ENCODE measurements at regions not wholly inside any gene's neighbourhood (a gene's known extent, or its start where the extent isn't known, plus 50 kb on each side); places are given as distances from the start of the nearest gene placed in this dataset.

DNA sequence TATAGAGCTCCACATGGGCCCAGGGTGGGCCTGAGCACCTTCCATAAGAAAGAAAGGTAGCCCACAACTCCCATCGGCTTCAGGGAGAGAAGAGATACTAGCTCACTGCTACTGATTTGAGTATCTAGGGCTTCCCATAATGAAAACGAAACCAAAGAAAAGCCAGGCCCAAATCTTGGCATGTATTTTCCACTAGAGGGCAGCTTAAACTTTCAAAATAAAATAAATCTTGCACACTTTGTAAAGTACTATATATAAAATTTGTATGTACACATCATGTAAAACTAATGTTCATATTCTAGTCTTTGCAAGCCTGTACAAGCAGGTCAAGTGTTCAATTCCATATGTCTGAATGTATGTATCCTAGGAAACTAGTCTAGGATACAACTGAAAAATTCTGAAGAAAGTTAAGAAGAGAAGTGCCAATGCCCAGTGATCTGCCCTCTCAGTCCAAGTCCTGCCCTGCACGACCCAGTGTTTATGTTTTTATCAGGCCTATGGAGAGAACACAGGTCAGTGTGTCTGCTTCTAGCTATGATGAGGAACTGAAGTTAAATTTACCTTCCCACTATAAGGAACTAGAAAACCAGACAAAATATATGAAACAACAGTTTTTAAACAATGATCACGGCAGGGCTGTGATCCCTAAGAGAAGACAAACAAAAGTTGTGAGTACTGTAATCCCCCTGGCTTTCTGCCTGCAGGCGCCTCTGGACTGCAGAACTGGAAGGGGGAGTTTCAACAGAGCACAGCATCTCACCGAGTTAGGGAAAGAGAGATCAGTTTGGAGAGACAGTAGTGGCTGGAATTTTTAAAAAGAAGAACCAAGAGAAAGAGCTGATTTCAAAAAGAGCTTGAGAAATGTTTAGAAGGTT lies 475.7 kb downstream of the UQCRFS1 start:
- no peaks in the 10 kb centered on the region for H3K36me3 ChIP-seq
- H3K27ac ChIP-seq = peak overlapping the region in 3 of 4 donors; percentile 34 to 52 (median 50)
- no peaks in the 10 kb centered on the region for H3K9me3 ChIP-seq
- peaks cover 0 to 22% (median 16%) of the 10 kb centered on the region in 4 donors for H3K4me1 ChIP-seq
- H3K4me3 ChIP-seq = peak overlapping the region in 1 of 4 donors; percentile 10
- H3K27me3 ChIP-seq = no peaks in the 10 kb centered on the region
- DNase-seq = no peak
- TF ChIP-seq, protein P1, sequence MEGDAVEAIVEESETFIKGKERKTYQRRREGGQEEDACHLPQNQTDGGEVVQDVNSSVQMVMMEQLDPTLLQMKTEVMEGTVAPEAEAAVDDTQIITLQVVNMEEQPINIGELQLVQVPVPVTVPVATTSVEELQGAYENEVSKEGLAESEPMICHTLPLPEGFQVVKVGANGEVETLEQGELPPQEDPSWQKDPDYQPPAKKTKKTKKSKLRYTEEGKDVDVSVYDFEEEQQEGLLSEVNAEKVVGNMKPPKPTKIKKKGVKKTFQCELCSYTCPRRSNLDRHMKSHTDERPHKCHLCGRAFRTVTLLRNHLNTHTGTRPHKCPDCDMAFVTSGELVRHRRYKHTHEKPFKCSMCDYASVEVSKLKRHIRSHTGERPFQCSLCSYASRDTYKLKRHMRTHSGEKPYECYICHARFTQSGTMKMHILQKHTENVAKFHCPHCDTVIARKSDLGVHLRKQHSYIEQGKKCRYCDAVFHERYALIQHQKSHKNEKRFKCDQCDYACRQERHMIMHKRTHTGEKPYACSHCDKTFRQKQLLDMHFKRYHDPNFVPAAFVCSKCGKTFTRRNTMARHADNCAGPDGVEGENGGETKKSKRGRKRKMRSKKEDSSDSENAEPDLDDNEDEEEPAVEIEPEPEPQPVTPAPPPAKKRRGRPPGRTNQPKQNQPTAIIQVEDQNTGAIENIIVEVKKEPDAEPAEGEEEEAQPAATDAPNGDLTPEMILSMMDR (IDR thresholded peaks at IDR 0.05) = peak in 2 of 4 experiments; percentile 41 to 58
- no peak for TF ChIP-seq POLR2A (IDR thresholded peaks at IDR 0.05)
- intact Hi-C loops (cut with DNase I) = loop anchor here (2.0 kb wide), 2 partner anchors 142 to 526 kb away; no protein-coding TSS in a partner anchor
- 10 to 33% methylated on average over 6 of the region's 6 CpGs for WGBS, 2 donors

DNA sequence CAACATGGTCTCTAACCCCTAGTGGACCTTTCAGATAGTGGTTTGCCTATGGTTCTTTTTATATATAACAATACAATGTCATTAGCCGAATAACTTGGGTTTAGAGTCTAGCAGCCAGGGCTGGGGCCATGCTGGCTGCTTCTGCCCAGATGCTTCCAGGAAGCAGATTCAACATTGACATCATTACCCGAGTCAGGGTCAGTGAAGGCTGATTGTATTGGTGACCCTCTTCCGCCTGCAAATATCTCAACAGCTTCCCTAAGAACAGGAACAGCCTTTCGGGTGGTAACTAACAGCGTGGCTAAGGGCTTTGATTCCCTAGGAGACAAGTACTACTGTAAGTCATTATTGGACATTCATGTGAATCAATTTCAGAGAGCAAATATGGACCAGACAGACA lies 476.4 kb downstream of the UQCRFS1 start:
- H3K9me3 ChIP-seq = no peaks in the 10 kb centered on the region
- H3K36me3 ChIP-seq = no peaks in the 10 kb centered on the region
- DNase-seq = no peak
- no peak overlapping the region for H3K4me3 ChIP-seq
- peak overlapping the region in 3 of 4 donors; percentile 34 to 52 (median 50) for H3K27ac ChIP-seq
- no peaks in the 10 kb centered on the region for H3K27me3 ChIP-seq
- no peak for TF ChIP-seq POLR2AphosphoS5 (IDR thresholded peaks at IDR 0.05)
- TF ChIP-seq POLR2A (IDR thresholded peaks at IDR 0.05) = no peak
- no peak for TF ChIP-seq EP300 (IDR thresholded peaks at IDR 0.05)
- TF ChIP-seq, protein P1 (IDR thresholded peaks at IDR 0.05) = no peak
- intact Hi-C loops (cut with DNase I) = loop anchor here (2.0 kb wide), 2 partner anchors 142 to 526 kb away; no protein-coding TSS in a partner anchor
- 84 to 87% methylated on average over 5 of the region's 5 CpGs for WGBS, 2 donors
- peaks cover 0 to 22% (median 16%) of the 10 kb centered on the region in 4 donors for H3K4me1 ChIP-seq

DNA sequence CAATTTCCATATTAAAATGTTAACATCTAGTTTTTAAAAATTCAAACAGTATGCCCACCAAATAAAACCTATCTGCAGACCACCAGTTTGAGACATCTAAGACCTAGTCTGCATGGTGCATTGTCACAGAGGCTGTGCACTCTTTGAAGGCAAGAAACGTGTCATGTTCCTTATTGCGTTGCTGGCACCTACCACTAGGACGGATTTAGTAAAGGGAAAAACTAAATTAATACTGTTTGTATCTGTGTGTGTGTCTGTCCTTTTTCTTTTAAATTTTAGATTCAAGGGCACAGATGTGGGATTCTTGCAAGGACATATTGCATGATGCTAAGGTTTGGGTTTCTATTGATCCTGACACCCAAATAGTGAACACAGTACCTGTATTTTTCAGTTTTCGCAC lies 481.4 kb downstream of the UQCRFS1 start:
- no peaks in the 10 kb centered on the region for H3K9me3 ChIP-seq
- H3K4me1 ChIP-seq = peaks cover 0 to 19% (median 11%) of the 10 kb centered on the region in 4 donors
- no peak overlapping the region for H3K4me3 ChIP-seq
- H3K27me3 ChIP-seq = peaks cover 8 to 32% (median 19%) of the 10 kb centered on the region in 3 donors
- intact Hi-C loops (cut with DNase I) = no loop called here
- TF ChIP-seq, protein P1 (IDR thresholded peaks at IDR 0.05) = no peak
- TF ChIP-seq POLR2A (IDR thresholded peaks at IDR 0.05) = no peak
- no peak for TF ChIP-seq EP300 (IDR thresholded peaks at IDR 0.05)
- no peak for TF ChIP-seq POLR2AphosphoS5 (IDR thresholded peaks at IDR 0.05)
- no peak for DNase-seq
- WGBS, 2 donors = 59 to 80% methylated on average over 4 of the region's 4 CpGs
- H3K36me3 ChIP-seq = no peaks in the 10 kb centered on the region
- H3K27ac ChIP-seq = no peak overlapping the region

DNA sequence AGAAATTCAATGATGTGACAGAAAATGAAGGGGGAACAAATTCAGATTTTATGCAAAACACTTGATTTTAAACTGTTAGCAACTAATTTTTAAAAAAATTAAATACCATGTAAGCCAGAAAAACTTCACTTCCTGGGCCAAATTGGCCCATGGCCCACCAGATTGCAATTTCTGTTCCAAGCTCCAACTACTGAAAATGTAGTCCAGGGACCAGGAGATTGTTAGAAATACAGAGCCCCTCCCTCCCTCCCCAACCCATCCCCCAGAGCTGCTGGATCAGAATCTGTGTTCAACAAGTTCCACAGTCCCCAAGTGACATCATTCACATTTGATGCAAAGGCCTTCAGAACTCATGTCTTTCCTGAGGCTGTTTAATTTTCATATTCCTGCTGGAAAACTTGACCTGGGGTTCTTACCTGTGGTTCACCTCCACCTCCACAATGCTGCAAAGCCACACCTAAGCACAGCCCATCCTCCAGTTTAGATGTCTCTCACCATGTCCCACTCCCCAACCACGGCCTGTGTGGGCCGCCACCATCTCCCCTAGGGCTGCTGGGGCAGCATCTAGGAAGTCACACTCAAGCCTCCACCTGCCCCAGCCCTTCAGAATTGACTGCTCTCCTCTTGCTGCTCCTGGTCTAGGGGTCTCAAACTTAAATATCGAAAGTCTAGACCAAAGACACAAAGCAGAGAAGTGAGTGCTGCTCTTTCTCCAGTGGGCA lies 482.0 kb downstream of the UQCRFS1 start:
- H3K4me1 ChIP-seq = peaks cover 0 to 14% (median 8%) of the 10 kb centered on the region in 4 donors
- H3K9me3 ChIP-seq = no peaks in the 10 kb centered on the region
- WGBS, 2 donors = 72 to 91% methylated on average over 3 of the region's 3 CpGs
- intact Hi-C loops (cut with DNase I) = no loop called here
- H3K27me3 ChIP-seq = peaks cover 8 to 36% (median 19%) of the 10 kb centered on the region in 3 donors
- no peaks in the 10 kb centered on the region for H3K36me3 ChIP-seq
- no peak for DNase-seq
- no peak overlapping the region for H3K27ac ChIP-seq
- TF ChIP-seq, protein P1 (IDR thresholded peaks at IDR 0.05) = no peak
- no peak for TF ChIP-seq POLR2AphosphoS5 (IDR thresholded peaks at IDR 0.05)
- no peak for TF ChIP-seq POLR2A (IDR thresholded peaks at IDR 0.05)
- TF ChIP-seq EP300 (IDR thresholded peaks at IDR 0.05) = no peak
- H3K4me3 ChIP-seq = no peak overlapping the region

Data from sigmoid colon (tissue), 6 donors.